22Rv1 (cell line): ENCODE measurements at regions not wholly inside any gene's neighbourhood (a gene's known extent, or its start where the extent isn't known, plus 50 kb on each side); places are given as distances from the start of the nearest gene placed in this dataset.

Experiments used
- H3K27ac ChIP-seq: fragments of 450-650 bp; 2 replicates; pipeline ENCODE4 v1.5.1; 2017
- ZFX ChIP-seq: fragments of 450-650 bp; IDR thresholded peaks from 2 replicates; pipeline ENCODE4 v1.6.1; 2017; ENCODE audit warnings: antibody characterized with exemption, borderline replicate concordance
- TF ChIP-seq, protein P1 (sequence below): fragments of 450-650 bp; IDR thresholded peaks from 2 replicates; pipeline ENCODE4 v1.5.1; 2017; ENCODE audit warnings: mild to moderate bottlenecking

DNA sequence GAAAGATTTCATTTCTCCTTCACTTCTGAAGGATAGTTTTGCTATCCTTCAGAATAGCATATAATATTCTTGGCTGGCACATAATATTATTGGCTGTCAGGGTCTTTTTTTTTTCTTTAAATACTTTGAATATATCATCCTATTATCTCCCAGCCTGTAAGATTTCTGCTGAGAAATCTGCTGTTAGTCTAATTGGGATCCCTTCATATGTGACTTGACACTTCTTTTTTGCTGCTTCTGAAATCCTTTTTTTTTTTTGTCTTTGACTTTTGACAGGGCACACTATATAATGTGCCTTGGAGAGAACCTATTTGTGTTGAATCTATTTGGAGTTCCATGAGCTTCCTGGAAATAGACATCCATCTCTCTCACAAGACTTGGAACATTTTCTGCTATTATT, 136.9 kb upstream of the UBL3 start:
- H3K27ac ChIP-seq: no peak overlapping the region
- TF ChIP-seq, protein P1, sequence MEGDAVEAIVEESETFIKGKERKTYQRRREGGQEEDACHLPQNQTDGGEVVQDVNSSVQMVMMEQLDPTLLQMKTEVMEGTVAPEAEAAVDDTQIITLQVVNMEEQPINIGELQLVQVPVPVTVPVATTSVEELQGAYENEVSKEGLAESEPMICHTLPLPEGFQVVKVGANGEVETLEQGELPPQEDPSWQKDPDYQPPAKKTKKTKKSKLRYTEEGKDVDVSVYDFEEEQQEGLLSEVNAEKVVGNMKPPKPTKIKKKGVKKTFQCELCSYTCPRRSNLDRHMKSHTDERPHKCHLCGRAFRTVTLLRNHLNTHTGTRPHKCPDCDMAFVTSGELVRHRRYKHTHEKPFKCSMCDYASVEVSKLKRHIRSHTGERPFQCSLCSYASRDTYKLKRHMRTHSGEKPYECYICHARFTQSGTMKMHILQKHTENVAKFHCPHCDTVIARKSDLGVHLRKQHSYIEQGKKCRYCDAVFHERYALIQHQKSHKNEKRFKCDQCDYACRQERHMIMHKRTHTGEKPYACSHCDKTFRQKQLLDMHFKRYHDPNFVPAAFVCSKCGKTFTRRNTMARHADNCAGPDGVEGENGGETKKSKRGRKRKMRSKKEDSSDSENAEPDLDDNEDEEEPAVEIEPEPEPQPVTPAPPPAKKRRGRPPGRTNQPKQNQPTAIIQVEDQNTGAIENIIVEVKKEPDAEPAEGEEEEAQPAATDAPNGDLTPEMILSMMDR: no peak
- TF ChIP-seq ZFX: no peak

DNA sequence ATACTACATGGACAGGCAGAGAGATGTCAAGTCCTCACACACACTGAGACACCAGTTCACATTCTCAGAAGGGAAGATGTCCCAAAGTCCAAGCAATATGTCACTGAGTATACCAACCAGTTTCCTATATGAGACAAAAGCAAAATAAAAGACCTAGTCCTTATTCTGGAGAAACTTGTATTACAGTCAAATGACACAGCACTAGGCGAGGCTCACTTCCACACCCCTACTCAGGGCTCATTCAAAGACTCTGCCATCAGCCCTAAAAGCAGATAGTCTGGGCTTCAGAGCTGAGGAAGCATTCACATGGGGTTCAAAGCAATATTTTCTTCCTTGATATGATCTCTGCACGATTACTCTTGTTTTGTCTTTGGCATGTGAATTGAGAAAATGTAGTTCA, 129.9 kb upstream of the UBL3 start:
- no peak for TF ChIP-seq ZFX
- TF ChIP-seq, protein P1: no peak

DNA sequence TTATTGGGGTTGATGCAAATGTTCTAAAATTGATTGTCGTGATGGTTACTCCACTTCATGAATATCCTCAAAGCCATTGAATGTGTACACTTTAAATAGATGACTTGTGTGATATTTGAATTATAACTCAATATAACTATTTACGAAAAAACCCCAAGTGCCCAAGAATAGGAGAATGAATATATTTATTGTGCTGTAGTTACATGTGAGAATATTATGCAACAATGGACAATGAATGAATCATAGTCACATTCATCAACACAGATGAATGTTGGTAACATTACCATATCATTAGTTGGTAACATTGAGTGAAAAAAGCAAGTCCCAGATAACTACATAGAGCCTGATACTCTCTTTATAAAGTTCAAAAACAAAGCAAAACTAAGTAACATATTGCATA, 127.8 kb upstream of the UBL3 start:
- H3K27ac ChIP-seq: no peak overlapping the region
- no peak for TF ChIP-seq ZFX
- TF ChIP-seq, protein P1: no peak

More for the DNA sequence above, 129.9 kb upstream of the UBL3 start:
- H3K27ac ChIP-seq: no peak overlapping the region

- H3K27ac ChIP-seq: no peak overlapping the region
- TF ChIP-seq ZFX: no peak
- TF ChIP-seq, protein P1: no peak
These were observed 127.2 kb upstream of the UBL3 start for GRCh38 chr13:29977476-29978120.

DNA sequence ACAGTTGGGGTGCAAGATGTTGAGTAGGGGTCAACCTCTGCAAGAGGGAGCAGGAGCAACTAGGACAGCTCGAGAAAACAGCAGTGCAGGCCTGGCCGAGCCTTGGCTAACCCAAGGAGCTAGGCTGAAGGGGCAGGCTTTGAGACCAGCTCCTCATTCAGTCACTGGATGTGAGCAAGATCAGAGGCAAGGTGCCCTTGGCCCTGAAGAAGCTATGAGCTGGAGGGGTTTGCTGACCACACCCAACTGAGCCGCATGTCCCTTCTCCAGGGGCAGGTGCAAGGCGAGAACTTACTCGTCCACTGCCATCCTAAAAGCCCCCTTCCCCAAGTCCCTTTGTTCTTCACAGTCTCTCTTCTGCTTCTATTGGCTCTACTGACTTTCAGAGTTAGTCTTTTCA, 126.1 kb upstream of the UBL3 start:
- no peak overlapping the region for H3K27ac ChIP-seq
- TF ChIP-seq, protein P1: no peak
- no peak for TF ChIP-seq ZFX

GRCh38 chr13:29975283-29975682, 124.9 kb upstream of the UBL3 start:
- TF ChIP-seq, protein P1: no peak
- TF ChIP-seq ZFX: no peak

DNA sequence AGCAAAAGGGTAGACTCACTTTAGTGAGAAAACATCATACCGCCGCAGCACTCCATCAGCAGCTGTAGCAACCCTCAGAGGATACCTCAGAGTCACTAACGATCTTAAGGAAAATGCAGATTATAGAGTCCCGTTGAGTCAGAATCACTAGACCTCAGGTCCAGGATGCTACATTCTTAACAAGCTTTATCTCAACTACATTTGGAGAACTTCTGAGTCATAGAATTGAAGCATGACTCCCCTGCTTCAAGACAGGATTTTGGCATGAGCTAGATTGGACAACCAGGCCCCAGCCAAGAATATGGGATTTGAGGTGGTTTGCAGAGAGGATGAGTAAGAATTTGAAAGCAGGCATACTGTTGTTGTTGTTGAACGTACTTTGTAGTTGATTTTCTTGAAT, 118.9 kb upstream of the UBL3 start:
- H3K27ac ChIP-seq: no peak overlapping the region
- no peak for TF ChIP-seq ZFX

More at GRCh38 chr13:29975283-29975682, 124.9 kb upstream of the UBL3 start:
- no peak overlapping the region for H3K27ac ChIP-seq
